Immature natural killer cell (primary cell): ENCODE measurements at regions not wholly inside any gene's neighbourhood (a gene's known extent, or its start where the extent isn't known, plus 50 kb on each side); places are given as distances from the start of the nearest gene placed in this dataset.
"Not testable (repeated sequence)": the region's sequence is repeated elsewhere in the genome, so short reads cannot be mapped to it uniquely, and the experiment has no call there.

Experiments
- DNase-seq, 3 donors: peaks; one replicate each; pipeline ENCODE4 v3.0.0; 2022; ENCODE audit warnings: mixed read lengths in 1 of 3
- H3K27ac Mint-ChIP-seq, 6 donors: one replicate each; pipeline ENCODE4 v1.8.0; 2020; ENCODE audit warnings: mixed read lengths in 6 of 6, mild to moderate bottlenecking in 5 of 6, inconsistent platforms in 4 of 6, moderate library complexity in 3 of 6
- H3K27me3 Mint-ChIP-seq, 3 donors: one replicate each; pipeline ENCODE4 v1.8.0; 2020 to 2021; ENCODE audit warnings: low read depth in 3 of 3, mild to moderate bottlenecking in 3 of 3, mixed read lengths in 3 of 3, moderate library complexity in 3 of 3, inconsistent platforms in 1 of 3
- H3K36me3 Mint-ChIP-seq, 3 donors: one replicate each; pipeline ENCODE4 v1.8.0; 2020; ENCODE audit warnings: mixed read lengths in 3 of 3, inconsistent platforms in 2 of 3, mild to moderate bottlenecking in 2 of 3
- H3K4me1 Mint-ChIP-seq, 2 donors: one replicate each; pipeline ENCODE4 v1.8.0; 2020; ENCODE audit warnings: inconsistent platforms in 2 of 2, mild to moderate bottlenecking in 2 of 2, mixed read lengths in 2 of 2, moderate library complexity in 1 of 2
- H3K4me3 Mint-ChIP-seq, 5 donors: one replicate each; pipeline ENCODE4 v1.8.0; 2020; ENCODE audit warnings: mild to moderate bottlenecking in 5 of 5, mixed read lengths in 5 of 5, inconsistent platforms in 3 of 5, moderate library complexity in 3 of 5
- H3K9me3 Mint-ChIP-seq, 6 donors: one replicate each; pipeline ENCODE4 v1.8.0; 2020; ENCODE audit warnings: mild to moderate bottlenecking in 6 of 6, mixed read lengths in 6 of 6, inconsistent platforms in 4 of 6, moderate library complexity in 3 of 6

GRCh38 chr3:40925231-40925630, 274.1 kb upstream of the CTNNB1 start:
- peaks cover 3 to 6% (median 4%) of the 10 kb centered on the region in 3 donors for H3K27me3 Mint-ChIP-seq
- no peak overlapping the region for H3K4me3 Mint-ChIP-seq
- H3K9me3 Mint-ChIP-seq = peaks cover 0 to 5% (median 2%) of the 10 kb centered on the region in 6 donors
- H3K36me3 Mint-ChIP-seq = peaks cover 0 to 3% (median 0%) of the 10 kb centered on the region in 3 donors
- H3K27ac Mint-ChIP-seq = no peak overlapping the region
- no peaks in the 10 kb centered on the region for H3K4me1 Mint-ChIP-seq
- no peak for DNase-seq

DNA sequence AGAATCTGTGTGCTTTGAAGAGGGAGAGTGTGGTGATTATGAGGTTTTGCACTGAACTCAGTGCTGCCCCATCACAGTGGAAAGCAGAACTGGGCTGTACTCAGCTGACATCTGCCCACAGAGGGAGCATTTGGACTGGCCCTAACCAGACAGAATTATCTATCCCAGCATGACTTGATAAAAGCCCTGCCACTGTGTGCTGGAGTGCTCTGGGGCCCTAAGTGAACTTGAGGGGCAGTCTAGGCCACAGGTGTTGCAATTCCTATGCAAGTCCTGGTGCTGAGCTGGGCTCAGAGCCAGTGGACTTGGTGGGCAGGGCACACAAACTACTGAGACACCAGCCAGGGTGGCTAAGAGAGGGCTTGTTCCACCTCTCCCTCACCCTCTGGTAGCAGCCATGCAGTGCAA, 269.2 kb upstream of the CTNNB1 start:
- Mint-ChIP-seq H3K9me3 (peaks cover 0 to 6% (median 3%) of the 10 kb centered on the region in 6 donors), H3K4me1 (no peaks in the 10 kb centered on the region), H3K27me3 (peaks cover 2 to 4% (median 3%) of the 10 kb centered on the region in 3 donors), H3K36me3 (no peaks in the 10 kb centered on the region), H3K27ac (no peak overlapping the region), H3K4me3 (no peak overlapping the region)
- peak in 2 of 3 donors; percentile 8 to 9 for DNase-seq

GRCh38 chr3:40930756-40931155, 268.5 kb upstream of the CTNNB1 start:
- peaks cover 2 to 4% (median 3%) of the 10 kb centered on the region in 3 donors for H3K27me3 Mint-ChIP-seq
- no peak overlapping the region for H3K27ac Mint-ChIP-seq
- H3K4me1 Mint-ChIP-seq = no peaks in the 10 kb centered on the region
- H3K9me3 Mint-ChIP-seq = peaks cover 0 to 6% (median 3%) of the 10 kb centered on the region in 6 donors
- H3K4me3 Mint-ChIP-seq = no peak overlapping the region
- DNase-seq = no peak
- no peaks in the 10 kb centered on the region for H3K36me3 Mint-ChIP-seq

- peaks cover 0 to 4% (median 2%) of the 10 kb centered on the region in 3 donors for H3K27me3 Mint-ChIP-seq
- H3K4me1 Mint-ChIP-seq = no peaks in the 10 kb centered on the region
- DNase-seq = no peak
- H3K27ac Mint-ChIP-seq = no peak overlapping the region
- no peak overlapping the region for H3K4me3 Mint-ChIP-seq
- H3K36me3 Mint-ChIP-seq = no peaks in the 10 kb centered on the region
- no peaks in the 10 kb centered on the region for H3K9me3 Mint-ChIP-seq
Measured at GRCh38 chr3:40938591-40938990, 260.7 kb upstream of the CTNNB1 start.

DNA sequence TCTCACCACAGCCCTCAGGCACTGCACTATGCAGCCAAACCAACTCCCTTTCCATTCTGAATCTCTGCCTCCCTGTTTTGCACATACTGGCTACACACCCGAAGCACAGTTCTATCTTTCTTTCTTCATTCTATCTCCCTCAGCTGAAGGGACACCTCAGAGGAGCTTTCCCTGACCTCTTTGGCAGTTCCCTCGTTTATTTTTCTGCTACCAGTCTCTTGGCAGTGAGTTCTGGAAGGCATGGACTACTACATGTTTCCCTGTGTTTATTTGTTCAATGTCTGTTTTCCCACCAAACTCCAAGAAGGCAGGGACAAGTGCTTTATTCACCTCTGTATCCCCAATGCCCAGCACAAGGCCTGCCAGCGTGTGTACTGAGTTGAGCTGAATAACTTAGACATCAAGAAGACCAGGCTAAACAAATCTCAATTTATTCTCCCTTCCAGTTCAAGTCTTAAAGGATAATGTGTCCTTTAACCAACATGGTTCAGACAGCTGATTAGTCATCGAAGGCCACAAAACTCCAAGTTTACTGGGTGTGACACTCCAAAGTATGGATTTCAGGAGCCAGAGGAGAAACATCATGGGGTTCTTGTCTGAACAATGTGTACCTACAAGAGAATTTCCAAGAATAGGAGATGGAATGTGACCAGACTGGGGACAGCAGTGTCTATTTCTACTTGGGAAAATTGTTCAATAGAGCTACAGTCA, 260.1 kb upstream of the CTNNB1 start:
- Mint-ChIP-seq H3K9me3 (no peaks in the 10 kb centered on the region), H3K36me3 (no peaks in the 10 kb centered on the region), H3K27me3 (peaks cover 0 to 7% (median 3%) of the 10 kb centered on the region in 3 donors), H3K27ac (no peak overlapping the region), H3K4me1 (no peaks in the 10 kb centered on the region), H3K4me3 (no peak overlapping the region)
- DNase-seq = no peak

DNA sequence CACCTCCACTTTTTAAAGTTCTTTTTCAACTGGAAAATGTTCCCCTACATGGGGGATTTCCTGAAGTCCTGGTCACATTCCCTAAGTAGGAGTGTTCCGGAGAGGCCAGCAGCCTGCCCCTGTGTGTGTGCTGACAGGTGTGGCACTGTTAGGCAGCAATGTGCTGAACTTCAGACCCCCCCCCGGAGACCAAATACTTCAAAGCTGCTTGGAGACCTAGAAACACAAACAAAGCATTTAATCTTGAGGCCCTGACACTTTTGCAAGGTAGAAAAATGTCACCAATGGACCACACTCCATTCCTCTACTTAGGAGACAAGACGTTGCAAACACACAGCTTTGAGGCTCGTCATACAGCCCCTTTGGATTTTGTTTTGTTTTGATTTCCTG, 259.6 kb upstream of the CTNNB1 start:
- DNase-seq = no peak
- Mint-ChIP-seq H3K36me3 (no peaks in the 10 kb centered on the region), H3K9me3 (no peaks in the 10 kb centered on the region), H3K4me3 (no peak overlapping the region), H3K4me1 (no peaks in the 10 kb centered on the region), H3K27me3 (peaks cover 0 to 7% (median 3%) of the 10 kb centered on the region in 3 donors), H3K27ac (no peak overlapping the region)

DNA sequence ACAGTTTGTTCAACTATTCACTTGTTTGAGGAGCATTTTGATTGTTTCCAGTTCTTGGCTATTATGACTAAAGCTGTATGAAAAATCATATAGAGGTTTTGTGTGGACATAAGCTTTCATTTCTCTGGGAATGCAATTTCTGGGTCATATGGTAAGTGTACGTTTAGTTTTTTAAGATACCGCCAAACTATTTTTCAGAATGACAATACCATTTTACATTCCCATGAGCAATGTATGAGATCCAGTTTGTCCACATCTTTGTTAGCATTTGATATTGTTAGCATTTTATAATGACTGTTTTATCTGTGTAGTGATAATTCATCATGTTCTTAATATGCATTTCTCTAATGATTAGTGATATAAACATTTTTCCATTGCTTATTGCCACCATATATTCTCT, 258.7 kb upstream of the CTNNB1 start:
- Mint-ChIP-seq H3K27ac (no peak overlapping the region), H3K9me3 (no peaks in the 10 kb centered on the region)

GRCh38 chr3:40947022-40947421, 252.3 kb upstream of the CTNNB1 start:
- H3K27me3 Mint-ChIP-seq, DNase-seq, H3K36me3 Mint-ChIP-seq, H3K27ac Mint-ChIP-seq, H3K9me3 Mint-ChIP-seq, H3K4me3 Mint-ChIP-seq, H3K4me1 Mint-ChIP-seq: not testable (repeated sequence)

More for the DNA sequence above, 258.7 kb upstream of the CTNNB1 start:
- Mint-ChIP-seq H3K36me3 (no peaks in the 10 kb centered on the region), H3K4me3 (no peak overlapping the region), H3K4me1 (no peaks in the 10 kb centered on the region), H3K27me3 (peaks cover 0 to 7% (median 3%) of the 10 kb centered on the region in 3 donors)
- no peak for DNase-seq

DNA sequence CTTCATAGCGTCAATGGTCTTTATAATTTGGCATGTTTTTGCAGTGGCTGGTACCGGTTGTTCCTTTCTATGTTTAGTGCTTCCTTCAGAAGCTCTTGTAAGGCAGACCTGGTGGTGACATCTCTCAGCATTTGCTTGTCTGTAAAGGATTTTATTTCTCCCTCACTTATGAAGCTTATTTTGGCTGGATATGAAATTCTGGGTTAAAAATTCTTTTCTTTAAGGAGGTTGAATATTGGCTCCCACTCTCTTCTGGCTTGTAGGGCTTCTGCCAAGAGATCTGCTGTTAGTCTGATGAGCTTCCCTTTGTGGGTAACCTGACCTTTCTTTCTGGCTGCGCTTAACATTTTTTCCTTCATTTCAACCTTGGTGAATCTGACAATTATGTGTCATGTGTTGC, 250.0 kb upstream of the CTNNB1 start:
- peaks cover 0 to 18% (median 13%) of the 10 kb centered on the region in 6 donors for H3K9me3 Mint-ChIP-seq
- not testable (repeated sequence) for DNase-seq, H3K4me1 Mint-ChIP-seq, H3K4me3 Mint-ChIP-seq, H3K36me3 Mint-ChIP-seq, H3K27me3 Mint-ChIP-seq, H3K27ac Mint-ChIP-seq

DNA sequence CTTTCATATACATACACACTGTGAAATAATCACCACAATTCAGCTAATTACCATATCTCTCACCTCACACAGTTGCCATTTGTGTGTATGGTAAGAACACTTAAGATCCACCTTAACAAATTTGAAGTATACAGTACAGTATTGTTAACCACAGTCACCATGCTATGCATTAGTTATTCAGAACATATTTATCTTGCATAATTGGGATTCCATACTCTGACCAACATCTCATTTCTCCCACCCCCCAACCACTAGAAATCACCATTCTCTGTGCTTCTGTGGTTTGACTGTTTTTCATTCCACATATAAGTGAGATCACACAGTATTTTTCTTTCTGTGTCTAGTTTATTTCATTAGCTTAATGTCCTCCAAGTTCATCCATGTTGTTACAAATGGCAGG, 247.7 kb upstream of the CTNNB1 start:
- peaks cover 0 to 9% (median 0%) of the 10 kb centered on the region in 3 donors for H3K27me3 Mint-ChIP-seq
- H3K36me3 Mint-ChIP-seq = no peaks in the 10 kb centered on the region

DNA sequence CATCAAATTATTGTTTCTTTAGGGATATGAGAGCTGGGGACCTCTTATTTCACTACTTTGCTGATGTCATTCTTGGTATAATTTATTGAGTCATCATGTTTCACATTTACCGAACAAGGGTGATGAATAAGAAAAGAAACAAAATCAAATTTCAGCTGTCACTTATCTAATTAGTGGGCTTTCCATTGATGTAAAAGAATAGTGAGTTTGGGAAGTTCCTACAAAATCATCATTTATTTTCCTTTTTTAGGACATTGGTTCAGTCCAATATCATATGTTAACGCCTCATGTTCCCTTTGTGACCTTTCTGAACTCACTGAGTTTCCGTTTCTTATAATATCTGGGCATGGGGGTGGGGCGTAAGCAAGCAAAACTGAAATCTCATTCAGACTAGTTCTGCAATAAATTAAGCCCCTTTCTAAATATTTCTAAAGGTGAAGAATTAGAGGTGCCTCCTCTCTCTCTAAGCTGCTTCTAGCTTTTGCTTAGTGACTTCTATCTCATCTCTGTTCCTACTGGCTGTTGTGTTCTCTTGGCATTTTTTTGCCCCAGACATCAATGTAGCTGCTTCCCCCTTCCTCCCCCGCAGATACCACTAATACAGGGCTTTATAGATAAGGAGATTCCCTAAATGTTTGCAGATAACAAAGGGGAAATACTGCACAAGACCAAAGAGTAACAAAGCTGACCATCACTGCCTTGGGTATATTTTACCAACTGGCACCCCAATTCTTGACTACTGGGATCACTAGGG, 238.0 kb upstream of the CTNNB1 start:
- Mint-ChIP-seq H3K4me3 (no peak overlapping the region), H3K4me1 (no peaks in the 10 kb centered on the region), H3K27ac (no peak overlapping the region), H3K36me3 (peaks cover 0 to 3% (median 0%) of the 10 kb centered on the region in 3 donors), H3K27me3 (peaks cover 2 to 5% (median 3%) of the 10 kb centered on the region in 3 donors), H3K9me3 (peaks cover 2 to 6% (median 3%) of the 10 kb centered on the region in 6 donors)
- DNase-seq = no peak

More for the DNA sequence above, 247.7 kb upstream of the CTNNB1 start:
- Mint-ChIP-seq H3K27ac (no peak overlapping the region), H3K9me3 (peaks cover 0 to 18% (median 10%) of the 10 kb centered on the region in 6 donors), H3K4me1 (no peaks in the 10 kb centered on the region), H3K4me3 (no peak overlapping the region)
- no peak for DNase-seq

- Mint-ChIP-seq H3K9me3 (peaks cover 0 to 6% (median 3%) of the 10 kb centered on the region in 6 donors), H3K27me3 (peaks cover 2 to 5% (median 3%) of the 10 kb centered on the region in 3 donors), H3K27ac (no peak overlapping the region)
Measured at GRCh38 chr3:40962721-40963120, 236.6 kb upstream of the CTNNB1 start.

GRCh38 chr3:40968666-40969065, 230.6 kb upstream of the CTNNB1 start:
- DNase-seq = peak in 1 of 3 donors; percentile 8
- Mint-ChIP-seq H3K27me3 (peaks cover 0 to 5% (median 2%) of the 10 kb centered on the region in 3 donors), H3K4me1 (peaks cover 29 to 52% of the 10 kb centered on the region in 2 donors), H3K4me3 (peak overlapping the region in 3 of 5 donors; percentile 1 to 8 (median 3)), H3K36me3 (no peaks in the 10 kb centered on the region), H3K9me3 (no peaks in the 10 kb centered on the region), H3K27ac (peak overlapping the region in 3 of 6 donors; percentile 19 to 46 (median 25))

More at GRCh38 chr3:40962721-40963120, 236.6 kb upstream of the CTNNB1 start:
- Mint-ChIP-seq H3K4me3 (no peak overlapping the region), H3K4me1 (peaks cover 0 to 3% of the 10 kb centered on the region in 2 donors), H3K36me3 (peaks cover 0 to 3% (median 0%) of the 10 kb centered on the region in 3 donors)
- DNase-seq = no peak

- DNase-seq = no peak
- Mint-ChIP-seq H3K4me1 (peaks cover 29 to 52% of the 10 kb centered on the region in 2 donors), H3K9me3 (no peaks in the 10 kb centered on the region), H3K27ac (peak overlapping the region in 1 of 6 donors; percentile 19), H3K4me3 (peak overlapping the region in 1 of 5 donors; percentile 7), H3K27me3 (peaks cover 0 to 5% (median 3%) of the 10 kb centered on the region in 3 donors), H3K36me3 (no peaks in the 10 kb centered on the region)
Measured at GRCh38 chr3:40969341-40969740, 230.0 kb upstream of the CTNNB1 start.
